GM19467 (cell line): ENCODE measurements at regions not wholly inside any gene's neighbourhood (a gene's known extent, or its start where the extent isn't known, plus 50 kb on each side); places are given as distances from the start of the nearest gene placed in this dataset.
"Not testable (repeated sequence)": the region's sequence is repeated elsewhere in the genome, so short reads cannot be mapped to it uniquely, and the experiment has no call there.

Source experiments
- ATAC-seq: cut with Tn5 transposase; IDR thresholded peaks from one replicate; pipeline ENCODE4 v1.9.1; 2021; ENCODE audit warnings: mild to moderate bottlenecking, moderate library complexity; ENCODE audit not compliant: unreplicated experiment

DNA sequence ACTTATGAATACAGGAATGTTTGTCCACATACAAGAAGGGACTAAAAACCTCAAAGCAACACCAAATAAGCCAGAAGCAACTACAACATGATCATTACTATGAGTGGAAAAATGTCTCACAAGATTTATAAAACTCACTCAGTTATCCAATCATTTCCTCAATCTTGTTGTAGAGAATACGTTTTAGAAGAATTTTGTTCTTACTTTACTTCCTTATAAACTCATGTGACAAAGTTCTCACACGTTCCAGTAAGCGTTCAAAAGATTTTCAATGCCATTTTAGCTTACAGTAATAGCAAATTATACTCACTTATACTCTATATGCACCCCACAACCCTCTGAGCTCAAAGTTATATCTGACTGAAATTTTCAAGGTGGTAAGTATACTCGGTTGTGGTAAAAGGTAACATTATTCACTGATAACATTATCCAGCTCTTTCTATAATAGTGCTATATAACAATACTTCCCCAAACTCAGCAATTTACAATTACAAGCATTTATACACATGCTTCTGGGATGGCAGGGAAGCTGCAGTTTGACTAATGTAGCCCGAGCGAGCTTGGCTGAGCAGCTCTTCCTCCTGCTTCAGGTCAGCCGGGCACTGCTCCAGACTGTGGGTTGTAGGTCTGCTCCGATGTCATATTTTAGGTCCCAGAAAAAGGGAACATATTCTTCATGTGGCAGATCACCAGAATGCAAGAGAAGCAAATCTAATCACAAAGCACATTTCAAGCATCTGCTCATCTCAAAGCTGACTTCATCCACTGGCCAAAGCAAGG is 226.3 kb downstream of the RCHY1 start:
- no peak for ATAC-seq

GRCh38 chr4:75285837-75286236 is 228.4 kb downstream of the RCHY1 start:
- no peak for ATAC-seq

- no peak for ATAC-seq
Measured at GRCh38 chr4:75284831-75285230, 229.4 kb downstream of the RCHY1 start.

DNA sequence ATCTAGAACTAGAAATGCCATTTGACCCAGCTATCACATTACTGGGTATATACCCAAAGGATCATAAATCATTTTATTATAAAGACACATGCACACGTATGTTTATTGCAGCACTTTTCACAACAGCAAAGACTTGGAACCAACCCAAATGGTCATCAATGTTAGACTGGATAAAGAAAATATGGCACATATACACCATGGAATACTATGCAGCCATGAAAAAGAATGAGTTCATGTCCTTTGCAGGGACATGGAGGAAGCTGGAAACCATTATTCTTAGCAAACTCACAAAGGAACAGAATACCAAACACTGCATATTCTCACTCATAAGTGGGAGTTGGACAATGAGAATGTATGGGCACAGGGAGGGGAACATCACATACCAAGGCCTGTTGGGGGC is 233.7 kb downstream of the RCHY1 start:
- ATAC-seq: not testable (repeated sequence)

DNA sequence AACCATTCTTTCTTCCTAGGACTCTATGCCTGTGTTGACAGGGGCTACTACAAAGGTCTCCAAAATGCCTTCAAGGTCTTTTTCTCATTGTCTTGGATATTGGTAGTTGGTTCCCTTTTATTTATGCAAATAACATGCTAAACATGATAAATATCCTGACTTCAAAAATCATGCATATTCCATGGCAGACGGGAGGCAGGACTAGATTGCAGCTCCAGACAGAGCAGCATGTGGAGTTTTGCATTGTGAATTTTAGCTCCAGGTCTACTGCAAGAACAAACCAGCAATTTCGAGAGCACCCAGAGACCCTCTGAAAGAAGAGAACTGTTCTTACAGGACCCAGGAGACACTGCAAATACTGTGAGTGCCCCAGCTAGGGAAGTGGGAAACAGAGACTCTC is 254.9 kb downstream of the RCHY1 start:
- no peak for ATAC-seq

- ATAC-seq: no peak
Measured at GRCh38 chr4:75255261-75255660, 258.9 kb downstream of the RCHY1 start.

DNA sequence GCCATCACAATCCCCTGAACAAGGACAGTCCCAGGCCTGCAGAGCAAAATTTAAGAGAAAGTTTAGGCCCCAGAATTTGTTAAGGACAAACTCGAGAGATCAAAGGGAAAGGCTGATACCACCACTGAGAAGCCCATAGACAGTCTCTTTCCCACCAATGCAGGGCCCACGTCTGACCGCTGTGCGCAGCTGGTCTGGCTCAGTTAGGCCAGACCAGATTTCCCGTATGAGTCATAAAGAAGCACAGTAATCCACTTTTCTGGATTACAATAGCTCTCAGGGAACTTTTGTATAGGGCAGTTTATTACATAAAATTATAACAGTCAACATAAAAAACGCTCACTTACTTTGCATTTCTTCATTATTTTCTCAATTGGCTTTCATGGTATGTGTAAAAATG is 259.5 kb downstream of the RCHY1 start:
- no peak for ATAC-seq

DNA sequence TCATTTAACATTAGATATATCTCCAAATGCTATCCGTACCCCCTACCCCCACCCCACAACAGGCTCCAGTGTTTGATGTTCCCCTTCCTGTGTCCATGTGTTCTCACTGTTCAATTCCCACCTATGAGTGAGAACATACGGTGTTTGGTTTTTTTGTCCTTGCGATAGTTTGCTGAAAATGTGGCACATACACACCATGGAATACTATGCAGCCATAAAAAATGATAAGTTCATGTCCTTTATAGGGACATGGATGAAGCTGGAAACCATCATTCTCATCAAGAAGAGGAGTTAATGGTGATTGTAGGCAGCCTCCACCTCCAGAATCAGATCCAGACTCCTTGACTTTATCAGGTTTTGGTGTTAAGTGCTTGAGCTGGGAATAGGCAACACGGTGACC is 261.1 kb downstream of the RCHY1 start:
- ATAC-seq: not testable (repeated sequence)

GRCh38 chr4:75251547-75251946 is 262.7 kb downstream of the RCHY1 start:
- peak; percentile 74 for ATAC-seq

DNA sequence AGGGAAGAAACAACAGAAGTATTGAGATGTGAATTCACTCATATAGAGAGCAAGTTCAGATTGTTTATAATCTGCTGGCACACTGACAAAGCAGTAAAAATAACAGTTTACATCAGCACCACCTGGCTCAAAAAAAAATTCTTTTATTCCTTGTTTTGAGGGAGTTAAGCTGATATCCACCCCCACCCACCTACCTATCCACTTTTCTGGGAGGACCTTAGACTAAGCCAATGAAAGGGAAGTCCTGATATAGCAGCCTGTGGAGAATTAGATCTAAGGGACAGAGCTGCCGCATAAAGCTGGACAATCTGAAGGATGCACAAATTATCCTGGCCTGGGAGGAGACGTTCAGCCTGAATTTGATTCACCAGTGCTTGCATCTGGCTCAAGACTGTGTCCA is 264.5 kb downstream of the RCHY1 start:
- ATAC-seq: no peak

DNA sequence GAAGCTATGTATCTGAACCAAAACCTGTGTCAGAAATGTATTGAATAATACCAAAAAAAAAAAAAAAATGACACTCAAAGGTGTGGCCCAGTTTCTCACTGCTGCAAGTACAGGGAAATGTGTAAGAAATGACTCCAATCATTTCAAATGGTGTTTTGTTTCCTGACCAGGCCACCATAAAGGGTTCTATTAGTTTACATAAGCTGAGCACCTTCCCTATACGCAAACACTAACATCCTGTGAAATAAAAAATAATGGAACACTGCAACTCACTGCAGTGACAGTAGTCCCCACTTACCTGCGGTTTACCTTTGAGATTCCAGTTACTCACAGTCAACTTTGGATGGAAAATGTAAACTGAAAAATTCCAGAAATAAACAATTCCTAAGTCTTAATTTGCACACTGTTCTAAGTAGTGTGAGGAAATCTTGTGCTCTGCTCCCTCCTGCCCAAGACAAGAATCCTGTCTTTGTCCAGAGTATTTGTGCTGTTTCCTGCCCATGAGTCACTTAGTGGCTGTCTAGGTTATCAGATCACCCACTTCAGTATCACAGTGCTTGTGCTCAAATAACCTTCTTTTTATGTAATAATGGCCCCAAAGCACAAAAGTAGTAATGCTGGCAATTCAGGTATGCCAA is 265.3 kb downstream of the RCHY1 start:
- no peak for ATAC-seq

GRCh38 chr4:75244325-75244724 is 269.9 kb downstream of the RCHY1 start:
- ATAC-seq: no peak

GRCh38 chr4:75243570-75243969 is 270.6 kb downstream of the RCHY1 start:
- ATAC-seq: no peak

DNA sequence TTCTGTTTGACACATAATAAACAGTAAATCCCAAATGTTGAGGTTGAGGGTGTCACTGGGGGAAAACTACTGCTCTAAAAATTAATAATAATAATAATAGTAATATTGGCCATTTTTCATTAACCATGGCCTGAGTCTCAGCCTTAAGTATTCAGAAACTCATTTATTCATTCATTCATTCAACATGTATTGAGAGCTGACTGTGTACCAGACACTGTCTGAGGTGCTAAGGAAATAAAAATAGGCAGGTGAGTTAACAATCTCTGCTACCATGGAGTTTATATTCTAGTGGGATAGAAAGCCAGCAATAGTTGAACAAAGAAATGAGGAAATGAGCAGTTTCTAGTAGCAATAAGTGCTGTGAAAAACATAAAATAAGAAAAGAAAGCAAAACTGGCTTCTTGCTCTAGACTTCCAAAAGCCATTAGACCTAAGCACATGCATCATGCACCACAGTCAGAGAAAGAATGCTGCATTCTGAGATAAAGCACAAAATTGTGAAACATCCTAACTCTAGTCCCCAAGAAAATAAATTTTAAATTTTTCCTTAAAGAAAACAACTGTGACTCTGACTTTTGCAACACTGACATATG is 278.7 kb downstream of the RCHY1 start:
- ATAC-seq: peak; percentile 99

GRCh38 chr4:75232546-75232945 is 281.7 kb downstream of the RCHY1 start:
- no peak for ATAC-seq

DNA sequence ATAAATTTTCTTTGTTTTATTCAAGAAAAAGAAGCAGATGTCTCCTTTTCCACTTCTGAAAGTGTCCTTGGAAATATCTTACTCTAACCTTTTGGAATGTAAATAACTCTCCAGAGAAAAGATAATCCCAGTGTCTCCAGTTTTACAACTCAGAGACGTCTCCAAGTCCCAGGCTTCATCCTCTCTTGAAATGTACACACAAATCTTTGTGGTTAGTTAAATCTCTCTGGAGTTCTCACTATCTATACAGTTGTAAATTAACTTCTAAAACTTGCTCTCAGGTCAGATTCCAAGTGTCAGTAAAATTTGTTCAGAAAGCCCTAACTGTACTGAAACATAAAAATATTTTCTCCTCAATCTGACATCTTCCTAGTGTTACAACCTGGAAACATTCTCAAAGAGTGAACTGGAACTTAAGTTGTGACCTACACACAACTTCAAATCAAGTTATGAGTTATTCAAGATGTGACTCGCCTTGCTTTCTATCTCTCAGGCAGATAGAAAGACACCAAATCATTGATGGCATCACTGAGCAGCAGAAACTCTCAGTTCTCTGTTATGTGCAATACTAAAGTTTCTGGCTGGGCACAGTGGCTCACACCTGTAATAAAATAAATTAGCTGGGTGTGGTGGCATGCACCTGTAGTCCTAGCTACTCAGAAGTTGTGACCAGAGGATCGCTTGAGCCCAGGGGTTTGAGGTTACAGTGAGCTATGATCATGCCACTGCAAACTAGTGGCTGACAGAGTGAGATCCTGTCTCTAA is 284.2 kb downstream of the RCHY1 start:
- no peak for ATAC-seq

- ATAC-seq: no peak
Measured at GRCh38 chr4:75213480-75213879, 280.6 kb downstream of the PARM1 start.

DNA sequence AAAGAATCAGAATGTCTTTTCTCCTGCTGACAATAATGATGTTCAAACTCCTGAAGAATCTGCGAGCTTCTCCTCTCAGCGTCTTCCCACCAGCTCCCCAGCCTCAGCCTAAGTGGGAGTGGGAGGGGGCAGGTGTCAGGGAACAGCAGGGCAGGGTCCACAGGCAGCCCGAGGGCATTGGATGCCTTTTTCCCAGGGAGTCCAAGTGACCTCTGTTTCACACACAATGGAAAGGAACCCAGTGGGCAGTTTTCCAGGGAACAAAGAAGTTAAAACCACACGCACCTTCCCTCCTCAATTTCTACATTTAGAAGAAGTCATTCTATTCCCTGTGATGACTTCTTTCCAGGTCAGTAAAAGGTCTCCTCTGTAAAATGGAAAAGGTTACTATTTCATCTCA is 278.5 kb downstream of the PARM1 start:
- ATAC-seq: no peak

- no peak for ATAC-seq
Measured at GRCh38 chr4:75207902-75208301, 275.0 kb downstream of the PARM1 start.

DNA sequence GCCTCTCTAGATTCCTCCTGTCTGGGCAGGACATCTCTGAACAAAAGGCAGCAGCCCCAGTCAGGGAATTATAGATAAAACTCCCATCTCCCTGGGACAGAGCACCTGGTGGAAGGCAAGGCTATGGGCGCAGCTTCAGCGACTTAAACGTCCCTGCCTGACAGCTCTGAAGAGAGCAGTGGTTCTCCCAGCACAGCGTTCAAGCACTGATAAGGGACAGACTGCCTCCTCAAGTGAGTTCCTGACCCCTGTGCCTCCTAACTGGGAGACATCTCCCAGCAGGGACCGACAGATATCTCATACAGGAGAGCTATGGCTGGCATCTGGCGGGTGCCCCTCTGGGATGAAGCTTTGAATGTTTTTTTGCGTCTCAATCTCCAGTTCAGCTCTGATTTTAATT is 262.2 kb downstream of the PARM1 start:
- ATAC-seq: no peak

DNA sequence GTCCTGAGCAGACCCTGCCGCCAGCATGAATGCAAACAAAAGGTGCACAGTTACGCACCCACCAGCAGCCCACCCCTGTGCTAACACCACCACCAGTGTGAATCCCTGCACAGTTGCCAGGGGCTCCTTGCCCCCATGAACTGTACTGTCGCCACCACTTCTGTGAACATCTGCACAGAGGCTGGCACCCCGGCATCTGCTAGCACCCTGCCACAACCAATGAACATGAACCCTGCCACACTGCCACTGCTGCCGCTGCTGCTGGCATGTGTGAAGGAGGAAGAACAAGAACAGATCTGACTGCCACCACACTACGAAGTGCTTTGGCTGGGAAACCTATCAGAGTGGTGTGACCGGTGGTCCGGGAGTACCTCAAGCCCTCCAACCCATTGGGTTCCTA is 261.3 kb downstream of the PARM1 start:
- ATAC-seq: no peak

DNA sequence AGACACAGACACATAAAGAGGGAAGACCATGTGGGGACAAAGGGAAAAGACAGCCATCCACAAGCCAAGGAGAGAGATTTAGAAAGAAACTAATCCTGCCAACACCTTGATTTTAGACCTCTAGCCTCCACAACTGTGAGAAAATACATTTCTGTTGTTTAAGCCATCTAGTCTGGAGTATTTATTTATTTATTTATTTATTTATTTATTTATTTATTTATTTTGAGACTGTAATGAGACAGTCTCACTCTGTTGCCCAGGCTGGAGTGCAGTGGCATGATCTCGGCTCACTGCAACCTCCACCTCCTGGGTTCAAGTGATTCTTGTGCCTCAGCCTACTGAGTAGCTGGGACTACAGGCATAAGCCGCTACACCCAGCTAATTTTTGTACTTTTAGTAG is 259.3 kb downstream of the PARM1 start:
- ATAC-seq: not testable (repeated sequence)
